Uterus (tissue), 3 donors: ENCODE measurements at regions not wholly inside any gene's neighbourhood (a gene's known extent, or its start where the extent isn't known, plus 50 kb on each side); places are given as distances from the start of the nearest gene placed in this dataset.

Source experiments
- DNase-seq, 2 donors: peaks; one replicate each; pipeline ENCODE4 v3.0.0-alpha.2; 2019 to 2020
- H3K27ac ChIP-seq, 2 donors: fragments of 200-600 bp; sonication (generic); 1 replicate in 1 of 2; 2 replicates in 1 of 2; pipeline ENCODE4 v1.5.1; 2016 to 2018
- H3K27me3 ChIP-seq, 2 donors: fragments of 200-600 bp; sonication (generic); one replicate each; pipeline ENCODE4 v1.5.1; 2018 to 2019; ENCODE audit warnings: control low read depth in 1 of 2
- H3K36me3 ChIP-seq, 2 donors: fragments of 200-600 bp; sonication (generic); one replicate each; pipeline ENCODE4 v1.5.1; 2019; ENCODE audit warnings: control low read depth in 1 of 2
- H3K4me1 ChIP-seq, 2 donors: fragments of 200-600 bp; sonication (generic); one replicate each; pipeline ENCODE4 v1.5.1; 2018 to 2019; ENCODE audit warnings: control low read depth in 1 of 2
- H3K4me3 ChIP-seq, 2 donors: fragments of 200-600 bp; sonication (generic); 1 replicate in 1 of 2; 2 replicates in 1 of 2; pipeline ENCODE4 v1.5.1; 2018 to 2019; ENCODE audit warnings: mild to moderate bottlenecking in 1 of 2
- H3K9me3 ChIP-seq, 2 donors: fragments of 200-600 bp; sonication (generic); one replicate each; pipeline ENCODE4 v1.5.1; 2019; ENCODE audit warnings: control low read depth in 1 of 2
- CTCF ChIP-seq, 4 experiments: fragments of 200-600 bp in 2 of 4; fragments of 450-650 bp in 2 of 4; sonication (generic) in 2 of 4; IDR thresholded peaks; one replicate each; pipeline ENCODE4 v1.5.1; 2016 to 2019; ENCODE audit warnings: antibody characterized with exemption in 4 of 4, mild to moderate bottlenecking in 2 of 4, moderate library complexity in 1 of 4
- POLR2A ChIP-seq, 2 donors: fragments of 450-650 bp; IDR thresholded peaks; one replicate each; pipeline ENCODE4 v1.6.1; 2016; ENCODE audit warnings: antibody characterized with exemption in 2 of 2, mild to moderate bottlenecking in 1 of 2, moderate library complexity in 1 of 2
- intact Hi-C: fragments of 100-400 bp; cut with DNase I; formaldehyde crosslinking; loops from one replicate; pipeline ENCODE4 v1.15.1; 2023; ENCODE audit warnings: low total_unique reads
- donor health status: DM: yes; HTN: yes; CAD: no.

GRCh38 chr4:170306208-170306607 is 216.5 kb upstream of the AADAT start:
- Histone ChIP-seq H3K36me3 (no peaks in the 10 kb centered on the region), H3K9me3 (no peaks in the 10 kb centered on the region), H3K27me3 (no peaks in the 10 kb centered on the region), H3K27ac (no peak overlapping the region), H3K4me3 (no peak overlapping the region), H3K4me1 (no peaks in the 10 kb centered on the region)
- DNase-seq, result no peak
- TF ChIP-seq POLR2A (IDR thresholded peaks at IDR 0.05) (no peak), CTCF (IDR thresholded peaks at IDR 0.05) (no peak)
- intact Hi-C loops, result no loop called here

GRCh38 chr4:170305627-170306026 is 215.9 kb upstream of the AADAT start:
- Histone ChIP-seq H3K4me3 (no peak overlapping the region), H3K27ac (no peak overlapping the region), H3K27me3 (no peaks in the 10 kb centered on the region), H3K9me3 (no peaks in the 10 kb centered on the region), H3K36me3 (no peaks in the 10 kb centered on the region), H3K4me1 (no peaks in the 10 kb centered on the region)
- intact Hi-C loops, result no loop called here
- TF ChIP-seq POLR2A (IDR thresholded peaks at IDR 0.05) (no peak), CTCF (IDR thresholded peaks at IDR 0.05) (no peak)
- no peak for DNase-seq

- TF ChIP-seq CTCF (IDR thresholded peaks at IDR 0.05) (no peak), POLR2A (IDR thresholded peaks at IDR 0.05) (no peak)
- H3K27ac ChIP-seq, result no peak overlapping the region
- no peaks in the 10 kb centered on the region for H3K36me3 ChIP-seq
- H3K4me3 ChIP-seq, result no peak overlapping the region
- H3K9me3 ChIP-seq, result no peaks in the 10 kb centered on the region
- intact Hi-C loops, result no loop called here
- no peak for DNase-seq
- H3K4me1 ChIP-seq, result no peaks in the 10 kb centered on the region
- H3K27me3 ChIP-seq, result no peaks in the 10 kb centered on the region
These were observed 191.3 kb upstream of the AADAT start for GRCh38 chr4:170281027-170281426.

GRCh38 chr4:170278460-170278859 is 188.7 kb upstream of the AADAT start:
- DNase-seq, result no peak
- H3K4me3 ChIP-seq, result no peak overlapping the region

GRCh38 chr4:170274616-170275015 is 184.9 kb upstream of the AADAT start:
- H3K4me3 ChIP-seq, result no peak overlapping the region
- H3K27me3 ChIP-seq, result no peaks in the 10 kb centered on the region
- no peaks in the 10 kb centered on the region for H3K9me3 ChIP-seq
- TF ChIP-seq POLR2A (IDR thresholded peaks at IDR 0.05) (no peak), CTCF (IDR thresholded peaks at IDR 0.05) (no peak)
- H3K4me1 ChIP-seq, result no peaks in the 10 kb centered on the region
- no peaks in the 10 kb centered on the region for H3K36me3 ChIP-seq
- no peak for DNase-seq
- no peak overlapping the region for H3K27ac ChIP-seq
- intact Hi-C loops, result no loop called here

More at GRCh38 chr4:170278460-170278859, 188.7 kb upstream of the AADAT start:
- H3K27ac ChIP-seq, result no peak overlapping the region
- TF ChIP-seq POLR2A (IDR thresholded peaks at IDR 0.05), result no peak
- TF ChIP-seq CTCF (IDR thresholded peaks at IDR 0.05), result no peak
- H3K27me3 ChIP-seq, result no peaks in the 10 kb centered on the region
- H3K36me3 ChIP-seq, result no peaks in the 10 kb centered on the region
- no peaks in the 10 kb centered on the region for H3K9me3 ChIP-seq
- no peaks in the 10 kb centered on the region for H3K4me1 ChIP-seq
- intact Hi-C loops, result no loop called here
